ENCODE measurements at regions not wholly inside any gene's neighbourhood (a gene's known extent, or its start where the extent isn't known, plus 50 kb on each side); places are given as distances from the start of the nearest gene placed in this dataset.

- H3K9me3 Mint-ChIP-seq, result 0 out of 2 replicates have a peak, but pooled peaks cover 5% of the 10 kb centered on the region
- no peaks in the 10 kb centered on the region for H3K27me3 Mint-ChIP-seq (ENCODE audit: low read depth)
- CTCF ChIA-PET, result no interaction called here
- POLR2A ChIA-PET, result no interaction called here
- no peak overlapping the region for H3K27ac Mint-ChIP-seq
- DNase-seq (ENCODE audit: low spot score) (no peak), ATAC-seq (no peak)
- no peaks in the 10 kb centered on the region for H3K36me3 Mint-ChIP-seq
- no peaks in the 10 kb centered on the region for H3K4me1 Mint-ChIP-seq
- TF ChIP-seq NFE2L1 (CRISPR knock-in tag; IDR thresholded peaks at IDR 0.05) (no peak), IRF2 (CRISPR knock-in tag; IDR thresholded peaks at IDR 0.05; ENCODE audit: borderline replicate concordance, low read depth) (no peak), CBFB (CRISPR knock-in tag; IDR thresholded peaks at IDR 0.05; ENCODE audit: low read depth) (no peak), SMAD3 (CRISPR knock-in tag; IDR thresholded peaks at IDR 0.05; ENCODE audit: borderline replicate concordance) (no peak), FOXJ3 (CRISPR knock-in tag; IDR thresholded peaks at IDR 0.05; ENCODE audit: borderline replicate concordance) (no peak)
- TF ChIP-seq, protein P1, sequence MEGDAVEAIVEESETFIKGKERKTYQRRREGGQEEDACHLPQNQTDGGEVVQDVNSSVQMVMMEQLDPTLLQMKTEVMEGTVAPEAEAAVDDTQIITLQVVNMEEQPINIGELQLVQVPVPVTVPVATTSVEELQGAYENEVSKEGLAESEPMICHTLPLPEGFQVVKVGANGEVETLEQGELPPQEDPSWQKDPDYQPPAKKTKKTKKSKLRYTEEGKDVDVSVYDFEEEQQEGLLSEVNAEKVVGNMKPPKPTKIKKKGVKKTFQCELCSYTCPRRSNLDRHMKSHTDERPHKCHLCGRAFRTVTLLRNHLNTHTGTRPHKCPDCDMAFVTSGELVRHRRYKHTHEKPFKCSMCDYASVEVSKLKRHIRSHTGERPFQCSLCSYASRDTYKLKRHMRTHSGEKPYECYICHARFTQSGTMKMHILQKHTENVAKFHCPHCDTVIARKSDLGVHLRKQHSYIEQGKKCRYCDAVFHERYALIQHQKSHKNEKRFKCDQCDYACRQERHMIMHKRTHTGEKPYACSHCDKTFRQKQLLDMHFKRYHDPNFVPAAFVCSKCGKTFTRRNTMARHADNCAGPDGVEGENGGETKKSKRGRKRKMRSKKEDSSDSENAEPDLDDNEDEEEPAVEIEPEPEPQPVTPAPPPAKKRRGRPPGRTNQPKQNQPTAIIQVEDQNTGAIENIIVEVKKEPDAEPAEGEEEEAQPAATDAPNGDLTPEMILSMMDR (IDR thresholded peaks at IDR 0.05), result no peak
- TF ChIP-seq, protein P2, sequence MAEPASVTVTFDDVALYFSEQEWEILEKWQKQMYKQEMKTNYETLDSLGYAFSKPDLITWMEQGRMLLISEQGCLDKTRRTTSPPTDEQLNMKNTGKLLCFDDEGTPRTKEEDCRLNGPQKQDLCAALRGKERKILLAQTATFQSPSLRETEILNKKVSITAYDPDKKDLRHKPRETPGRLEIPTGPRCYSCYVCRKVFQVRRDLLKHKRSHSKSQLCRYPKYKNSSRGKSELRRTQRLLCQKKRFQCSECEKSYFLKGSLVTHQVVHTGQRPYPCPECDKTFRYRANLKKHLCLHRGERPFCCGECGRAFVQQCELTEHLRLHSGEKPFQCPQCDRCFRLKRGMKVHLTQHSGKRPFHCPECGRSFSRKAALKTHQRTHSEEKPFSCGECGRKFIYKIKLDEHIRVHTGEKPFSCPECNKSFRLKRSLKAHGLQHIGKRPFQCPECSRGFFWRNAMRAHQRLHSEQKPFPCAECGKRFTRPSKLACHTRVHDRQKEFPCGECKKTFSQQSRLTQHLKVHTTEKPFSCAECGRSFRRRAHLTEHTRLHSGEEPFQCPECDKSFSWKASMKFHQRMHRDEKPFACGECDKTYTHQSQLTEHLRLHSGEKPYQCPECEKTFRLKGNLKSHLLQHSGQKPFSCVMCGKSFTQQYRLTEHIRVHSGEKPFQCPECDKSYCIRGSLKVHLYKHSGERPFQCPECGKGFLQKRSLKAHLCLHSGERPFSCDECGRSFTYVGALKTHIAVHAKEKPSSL (CRISPR knock-in tag; conservative IDR thresholded peaks at IDR 0.05), result no peak
- no peak overlapping the region for H3K4me3 Mint-ChIP-seq
Measured at GRCh38 chr10:61098966-61099365, 155.0 kb upstream of the RHOBTB1 start.

- H3K4me3 Mint-ChIP-seq, result no peak overlapping the region
- H3K27me3 Mint-ChIP-seq (ENCODE audit: low read depth), result no peaks in the 10 kb centered on the region
- H3K36me3 Mint-ChIP-seq, result no peaks in the 10 kb centered on the region
- no peak overlapping the region for H3K27ac Mint-ChIP-seq
- H3K9me3 Mint-ChIP-seq, result 0 out of 2 replicates have a peak, but pooled peaks cover 5% of the 10 kb centered on the region
- peaks cover 11% of the 10 kb centered on the region for H3K4me1 Mint-ChIP-seq
- ChIA-PET POLR2A (no interaction called here), CTCF (no interaction called here)
- no peak for DNase-seq (ENCODE audit: low spot score)
- no peak for ATAC-seq
- TF ChIP-seq JUN (CRISPR knock-in tag; IDR thresholded peaks at IDR 0.05) (no peak), ZMAT4 (CRISPR knock-in tag; IDR thresholded peaks at IDR 0.05) (no peak), IRF2 (CRISPR knock-in tag; IDR thresholded peaks at IDR 0.05; ENCODE audit: borderline replicate concordance, low read depth) (no peak), TEAD1 (CRISPR knock-in tag; IDR thresholded peaks at IDR 0.05) (no peak)
Measured at GRCh38 chr10:61097026-61097425, 153.0 kb upstream of the RHOBTB1 start.

DNA sequence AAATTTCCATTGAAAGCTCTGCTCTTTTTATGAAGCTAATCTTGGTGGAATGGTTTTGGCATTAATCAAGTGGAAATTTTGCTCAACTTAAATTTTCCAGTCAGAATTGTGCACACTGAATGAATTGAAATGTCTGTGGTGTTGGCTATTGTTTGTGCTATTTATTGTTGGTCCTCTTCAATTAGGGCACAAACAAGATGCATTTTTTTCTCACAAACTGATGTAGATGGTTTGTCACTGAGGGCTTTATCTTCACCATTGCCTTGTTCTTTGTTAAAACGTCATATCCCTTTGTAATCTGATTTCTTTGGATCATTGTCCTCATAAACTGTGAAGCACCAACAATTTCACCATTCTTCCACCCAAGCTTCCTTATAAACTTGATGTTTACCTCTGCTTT, 152.1 kb upstream of the RHOBTB1 start:
- ChIA-PET CTCF (no interaction called here), POLR2A (no interaction called here)
- Mint-ChIP-seq H3K4me3 (no peak overlapping the region), H3K27ac (no peak overlapping the region), H3K36me3 (no peaks in the 10 kb centered on the region), H3K27me3 (ENCODE audit: low read depth) (no peaks in the 10 kb centered on the region), H3K9me3 (0 out of 2 replicates have a peak, but pooled peaks cover 5% of the 10 kb centered on the region), H3K4me1 (peaks cover 20% of the 10 kb centered on the region)
- ATAC-seq (no peak), DNase-seq (ENCODE audit: low spot score) (no peak)
- TF ChIP-seq ZNF512 (CRISPR knock-in tag; IDR thresholded peaks at IDR 0.05; ENCODE audit: borderline replicate concordance), result no peak
- TF ChIP-seq FOXJ3 (CRISPR knock-in tag; IDR thresholded peaks at IDR 0.05; ENCODE audit: borderline replicate concordance), result no peak
- no peak for TF ChIP-seq ZNF219 (CRISPR knock-in tag; IDR thresholded peaks at IDR 0.05; ENCODE audit: borderline replicate concordance)
- TF ChIP-seq TEAD4 (CRISPR knock-in tag; IDR thresholded peaks at IDR 0.05), result no peak
- TF ChIP-seq ZNF423 (CRISPR knock-in tag; IDR thresholded peaks at IDR 0.05), result no peak
- TF ChIP-seq ZNF263 (CRISPR knock-in tag; IDR thresholded peaks at IDR 0.05; ENCODE audit: low read depth), result no peak
- TF ChIP-seq KAT7 (CRISPR knock-in tag; IDR thresholded peaks at IDR 0.05; ENCODE audit: borderline replicate concordance), result no peak
- no peak for TF ChIP-seq ZMAT4 (CRISPR knock-in tag; IDR thresholded peaks at IDR 0.05)
- TF ChIP-seq MXD4 (CRISPR knock-in tag; IDR thresholded peaks at IDR 0.05; ENCODE audit: borderline replicate concordance), result no peak
- TF ChIP-seq, protein P3, sequence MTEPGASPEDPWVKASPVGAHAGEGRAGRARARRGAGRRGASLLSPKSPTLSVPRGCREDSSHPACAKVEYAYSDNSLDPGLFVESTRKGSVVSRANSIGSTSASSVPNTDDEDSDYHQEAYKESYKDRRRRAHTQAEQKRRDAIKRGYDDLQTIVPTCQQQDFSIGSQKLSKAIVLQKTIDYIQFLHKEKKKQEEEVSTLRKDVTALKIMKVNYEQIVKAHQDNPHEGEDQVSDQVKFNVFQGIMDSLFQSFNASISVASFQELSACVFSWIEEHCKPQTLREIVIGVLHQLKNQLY (CRISPR knock-in tag; IDR thresholded peaks at IDR 0.05), result no peak
- TF ChIP-seq, protein P4, sequence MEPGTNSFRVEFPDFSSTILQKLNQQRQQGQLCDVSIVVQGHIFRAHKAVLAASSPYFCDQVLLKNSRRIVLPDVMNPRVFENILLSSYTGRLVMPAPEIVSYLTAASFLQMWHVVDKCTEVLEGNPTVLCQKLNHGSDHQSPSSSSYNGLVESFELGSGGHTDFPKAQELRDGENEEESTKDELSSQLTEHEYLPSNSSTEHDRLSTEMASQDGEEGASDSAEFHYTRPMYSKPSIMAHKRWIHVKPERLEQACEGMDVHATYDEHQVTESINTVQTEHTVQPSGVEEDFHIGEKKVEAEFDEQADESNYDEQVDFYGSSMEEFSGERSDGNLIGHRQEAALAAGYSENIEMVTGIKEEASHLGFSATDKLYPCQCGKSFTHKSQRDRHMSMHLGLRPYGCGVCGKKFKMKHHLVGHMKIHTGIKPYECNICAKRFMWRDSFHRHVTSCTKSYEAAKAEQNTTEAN (CRISPR knock-in tag; IDR thresholded peaks at IDR 0.05), result no peak
- no peak for TF ChIP-seq FOXK1 (CRISPR knock-in tag; IDR thresholded peaks at IDR 0.05)
- no peak for TF ChIP-seq IRF2 (CRISPR knock-in tag; IDR thresholded peaks at IDR 0.05; ENCODE audit: borderline replicate concordance, low read depth)
- TF ChIP-seq, protein P2 (CRISPR knock-in tag; conservative IDR thresholded peaks at IDR 0.05), result no peak
